HEK293 (cell line): ENCODE measurements at regions not wholly inside any gene's neighbourhood (a gene's known extent, or its start where the extent isn't known, plus 50 kb on each side); places are given as distances from the start of the nearest gene placed in this dataset.

Experiments
- ZNF174 ChIP-seq: fragments of 450-650 bp; formaldehyde crosslinking; IDR thresholded peaks from 2 replicates; pipeline ENCODE4 v1.5.0; 2017; ENCODE audit warnings: missing biosample characterization, mild to moderate bottlenecking, missing genetic modification characterization
- ZNF266 ChIP-seq: fragments of 450-650 bp; formaldehyde crosslinking; IDR thresholded peaks from 2 replicates; pipeline ENCODE4 v1.5.1; 2016; ENCODE audit warnings: missing biosample characterization, missing genetic modification characterization, low read depth
- ZNF664 ChIP-seq: fragments of 450-650 bp; formaldehyde crosslinking; IDR thresholded peaks from 2 replicates; pipeline ENCODE4 v1.5.1; 2016; ENCODE audit warnings: missing biosample characterization, missing genetic modification characterization
- ZNF792 ChIP-seq: fragments of 450-650 bp; formaldehyde crosslinking; IDR thresholded peaks from 2 replicates; pipeline ENCODE4 v1.5.1; 2016; ENCODE audit warnings: missing biosample characterization, missing genetic modification characterization
- TF ChIP-seq, protein P1 (sequence below): IDR thresholded peaks from 2 replicates; pipeline ENCODE4 v1.6.1; 2011; ENCODE audit warnings: mild to moderate bottlenecking, low read depth, low read length, borderline replicate concordance
- TF ChIP-seq, protein P2 (sequence below): fragments of 450-650 bp; formaldehyde crosslinking; IDR thresholded peaks from 2 replicates; pipeline ENCODE4 v1.5.1; 2017; ENCODE audit warnings: missing biosample characterization, missing genetic modification characterization

- TF ChIP-seq, protein P1, sequence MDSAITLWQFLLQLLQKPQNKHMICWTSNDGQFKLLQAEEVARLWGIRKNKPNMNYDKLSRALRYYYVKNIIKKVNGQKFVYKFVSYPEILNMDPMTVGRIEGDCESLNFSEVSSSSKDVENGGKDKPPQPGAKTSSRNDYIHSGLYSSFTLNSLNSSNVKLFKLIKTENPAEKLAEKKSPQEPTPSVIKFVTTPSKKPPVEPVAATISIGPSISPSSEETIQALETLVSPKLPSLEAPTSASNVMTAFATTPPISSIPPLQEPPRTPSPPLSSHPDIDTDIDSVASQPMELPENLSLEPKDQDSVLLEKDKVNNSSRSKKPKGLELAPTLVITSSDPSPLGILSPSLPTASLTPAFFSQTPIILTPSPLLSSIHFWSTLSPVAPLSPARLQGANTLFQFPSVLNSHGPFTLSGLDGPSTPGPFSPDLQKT: no peak
- TF ChIP-seq, protein P2, sequence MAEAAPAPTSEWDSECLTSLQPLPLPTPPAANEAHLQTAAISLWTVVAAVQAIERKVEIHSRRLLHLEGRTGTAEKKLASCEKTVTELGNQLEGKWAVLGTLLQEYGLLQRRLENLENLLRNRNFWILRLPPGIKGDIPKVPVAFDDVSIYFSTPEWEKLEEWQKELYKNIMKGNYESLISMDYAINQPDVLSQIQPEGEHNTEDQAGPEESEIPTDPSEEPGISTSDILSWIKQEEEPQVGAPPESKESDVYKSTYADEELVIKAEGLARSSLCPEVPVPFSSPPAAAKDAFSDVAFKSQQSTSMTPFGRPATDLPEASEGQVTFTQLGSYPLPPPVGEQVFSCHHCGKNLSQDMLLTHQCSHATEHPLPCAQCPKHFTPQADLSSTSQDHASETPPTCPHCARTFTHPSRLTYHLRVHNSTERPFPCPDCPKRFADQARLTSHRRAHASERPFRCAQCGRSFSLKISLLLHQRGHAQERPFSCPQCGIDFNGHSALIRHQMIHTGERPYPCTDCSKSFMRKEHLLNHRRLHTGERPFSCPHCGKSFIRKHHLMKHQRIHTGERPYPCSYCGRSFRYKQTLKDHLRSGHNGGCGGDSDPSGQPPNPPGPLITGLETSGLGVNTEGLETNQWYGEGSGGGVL: no peak
- TF ChIP-seq ZNF792 (tag by site-specific recombination) (no peak), ZNF266 (tag by site-specific recombination) (no peak), ZNF174 (tag by site-specific recombination) (no peak), ZNF664 (no peak)
These were observed 53.8 kb upstream of the SEC61G start for GRCh38 chr7:54812756-54813322.
